ENCODE measurements at regions not wholly inside any gene's neighbourhood (a gene's known extent, or its start where the extent isn't known, plus 50 kb on each side); places are given as distances from the start of the nearest gene placed in this dataset.

GRCh38 chr9:27676827-27677226 lies 103.5 kb upstream of the C9orf72 start:
- H3K4me3 ChIP-seq (ENCODE audit: low read depth in 2 of 2, low read length in 2 of 2), result no peak overlapping the region
- intact Hi-C loops (cut with micrococcal nuclease; ENCODE audit: unreplicated experiment) (no loop called here), in situ Hi-C loops (cut with HindIII; ENCODE audit: low pct_unique_long_range_greater_than_20kb, low sequenced_read_pairs) (no loop called here)
- no peaks in the 10 kb centered on the region for H3K4me1 ChIP-seq (ENCODE audit: control insufficient read depth, insufficient read depth, low read length)
- no peak overlapping the region for H3K27ac ChIP-seq (ENCODE audit: low read length)
- H3K27me3 ChIP-seq (ENCODE audit: control insufficient read depth, insufficient read depth, low read length), result no peaks in the 10 kb centered on the region
- no peak for ATAC-seq
- CTCF ChIA-PET, result no interaction called here
- no peak for DNase-seq (ENCODE audit: low read depth, low spot score)
- BruUV-seq (replicated peaks), result no TSS peak
- TF ChIP-seq TCF7L2 (IDR thresholded peaks at IDR 0.05; ENCODE audit: low read depth, low read length) (no peak), SIN3A (IDR thresholded peaks at IDR 0.05; ENCODE audit: borderline replicate concordance, insufficient read depth, low read depth, low read length) (no peak), CTCF (IDR thresholded peaks at IDR 0.05) (no peak), REST (IDR thresholded peaks at IDR 0.05; ENCODE audit: insufficient read depth in 1 of 2, low read depth in 2 of 2, low read length in 1 of 2) (no peak), POLR2AphosphoS5 (IDR thresholded peaks at IDR 0.05; ENCODE audit: low read depth, low read length) (no peak)
- POLR2A ChIA-PET, result no interaction called here
- H3K36me3 ChIP-seq (ENCODE audit: control insufficient read depth, insufficient read depth, low read length), result no peaks in the 10 kb centered on the region
- H3K9me3 ChIP-seq (ENCODE audit: control insufficient read depth, insufficient read depth, low read depth, low read length), result no peaks in the 10 kb centered on the region

GRCh38 chr9:27679338-27679737 lies 106.1 kb upstream of the C9orf72 start:
- Histone ChIP-seq H3K4me1 (ENCODE audit: control insufficient read depth, insufficient read depth, low read length) (no peaks in the 10 kb centered on the region), H3K27ac (ENCODE audit: low read length) (no peak overlapping the region), H3K27me3 (ENCODE audit: control insufficient read depth, insufficient read depth, low read length) (no peaks in the 10 kb centered on the region), H3K36me3 (ENCODE audit: control insufficient read depth, insufficient read depth, low read length) (no peaks in the 10 kb centered on the region), H3K4me3 (ENCODE audit: low read depth in 2 of 2, low read length in 2 of 2) (no peak overlapping the region), H3K9me3 (ENCODE audit: control insufficient read depth, insufficient read depth, low read depth, low read length) (no peaks in the 10 kb centered on the region)
- DNase-seq (ENCODE audit: low read depth, low spot score) (no peak), ATAC-seq (no peak)
- in situ Hi-C loops (cut with HindIII; ENCODE audit: low pct_unique_long_range_greater_than_20kb, low sequenced_read_pairs), result no loop called here
- ChIA-PET CTCF (no interaction called here), POLR2A (no interaction called here)
- no TSS peak for BruUV-seq (replicated peaks)
- intact Hi-C loops (cut with micrococcal nuclease; ENCODE audit: unreplicated experiment), result no loop called here
- TF ChIP-seq REST (IDR thresholded peaks at IDR 0.05; ENCODE audit: insufficient read depth in 1 of 2, low read depth in 2 of 2, low read length in 1 of 2) (no peak), POLR2AphosphoS5 (IDR thresholded peaks at IDR 0.05; ENCODE audit: low read depth, low read length) (no peak), SIN3A (IDR thresholded peaks at IDR 0.05; ENCODE audit: borderline replicate concordance, insufficient read depth, low read depth, low read length) (no peak), TCF7L2 (IDR thresholded peaks at IDR 0.05; ENCODE audit: low read depth, low read length) (no peak), CTCF (IDR thresholded peaks at IDR 0.05) (no peak)
